Fibroblast of peridontal ligament (primary cell): ENCODE measurements at regions not wholly inside any gene's neighbourhood (a gene's known extent, or its start where the extent isn't known, plus 50 kb on each side); places are given as distances from the start of the nearest gene placed in this dataset.
A peak's percentile ranks its signal among the peaks of the same experiment; 100 is the strongest.
"Not testable (repeated sequence)": the region's sequence is repeated elsewhere in the genome, so short reads cannot be mapped to it uniquely, and the experiment has no call there.

Experiments
- DNase-seq: peaks from one replicate; pipeline ENCODE4 v3.0.0-alpha.2; 2010; ENCODE audit errors: extremely low read depth

GRCh38 chr12:46670636-46671035 is 155.2 kb downstream of the SLC38A4 start:
- DNase-seq: no peak

DNA sequence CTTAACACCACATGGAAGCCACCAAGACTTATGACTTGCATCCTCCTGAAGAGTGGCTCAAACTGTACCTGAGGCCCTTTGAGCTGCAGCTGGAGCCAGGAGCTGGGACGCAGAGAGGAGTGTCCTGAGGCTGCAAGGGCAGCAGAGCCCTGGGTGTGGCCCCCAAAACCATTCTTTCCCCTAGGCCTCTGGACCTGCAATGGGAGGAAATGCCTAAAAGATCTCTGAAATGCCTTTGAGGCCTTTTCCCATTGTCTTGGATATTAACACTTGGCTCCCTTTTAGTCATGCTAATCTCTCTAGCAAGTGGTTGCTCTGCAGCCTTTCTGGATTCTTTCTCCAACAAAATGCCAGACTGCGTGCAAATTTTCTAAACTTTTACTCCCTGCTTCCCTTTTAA is 156.1 kb downstream of the SLC38A4 start:
- DNase-seq: no peak

DNA sequence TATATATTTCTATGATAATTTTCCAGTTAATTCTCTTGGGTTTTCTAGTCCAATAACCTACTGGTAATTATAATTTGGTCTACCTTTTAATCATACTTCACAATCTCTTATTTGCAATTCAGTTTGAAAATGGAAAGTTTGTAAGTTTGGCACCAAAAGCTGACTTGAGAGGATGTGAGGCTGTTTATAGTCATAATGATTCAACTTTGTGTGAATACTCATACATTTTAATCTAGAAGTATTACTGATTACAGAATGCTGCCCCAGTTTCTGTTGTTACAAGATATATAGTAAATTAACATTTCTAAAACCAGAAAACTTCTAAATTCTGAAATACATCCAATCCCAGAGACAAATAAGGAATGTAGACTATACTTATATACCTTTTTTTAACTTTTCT is 158.2 kb downstream of the SLC38A4 start:
- DNase-seq: peak; percentile 26

- peak; percentile 90 for DNase-seq
Measured at GRCh38 chr12:46664761-46665287, 161.0 kb downstream of the SLC38A4 start.

DNA sequence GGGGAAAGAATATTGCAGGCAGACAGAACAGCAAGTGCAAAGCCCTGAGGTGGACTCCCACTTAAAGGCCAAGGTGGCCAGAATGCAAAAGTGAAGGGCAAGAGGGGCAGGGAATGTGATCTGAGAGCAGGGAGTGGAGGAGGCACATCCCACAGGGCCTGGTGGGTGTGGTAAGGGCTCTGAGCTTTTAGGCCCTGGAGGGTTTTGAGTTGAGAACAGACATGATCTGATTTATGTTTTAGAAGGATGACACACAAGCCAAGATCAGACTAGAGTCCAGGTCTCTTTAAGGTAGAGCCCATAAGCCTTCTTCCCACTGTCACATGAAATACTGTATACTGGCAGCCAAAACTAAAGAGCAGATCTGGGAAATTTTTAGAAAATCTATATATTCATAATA is 162.5 kb downstream of the SLC38A4 start:
- DNase-seq: no peak

- peak; percentile 93 for DNase-seq
Measured at GRCh38 chr12:46661110-46661845, 164.5 kb downstream of the SLC38A4 start.

DNA sequence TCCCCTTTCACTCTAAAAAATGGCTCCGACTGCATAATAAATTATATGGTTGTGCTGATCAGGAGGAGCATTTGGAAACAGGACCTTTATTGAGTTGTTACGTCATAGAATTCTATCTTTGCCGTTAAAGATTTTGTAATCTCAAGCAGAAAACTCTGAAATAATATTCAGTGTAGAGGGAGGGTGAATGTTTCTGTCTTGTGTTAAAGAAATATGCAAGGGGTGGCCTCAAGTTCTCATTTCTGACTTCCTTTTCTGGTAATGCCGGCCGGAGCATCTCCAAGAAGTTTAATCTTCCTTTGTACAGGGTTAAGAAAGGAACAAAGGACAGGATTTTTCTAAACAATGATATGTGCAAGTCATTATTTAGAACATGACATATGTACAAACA is 165.1 kb downstream of the SLC38A4 start:
- peak; percentile 75 for DNase-seq

GRCh38 chr12:46660276-46660675 is 165.5 kb downstream of the SLC38A4 start:
- DNase-seq: peak; percentile 62

DNA sequence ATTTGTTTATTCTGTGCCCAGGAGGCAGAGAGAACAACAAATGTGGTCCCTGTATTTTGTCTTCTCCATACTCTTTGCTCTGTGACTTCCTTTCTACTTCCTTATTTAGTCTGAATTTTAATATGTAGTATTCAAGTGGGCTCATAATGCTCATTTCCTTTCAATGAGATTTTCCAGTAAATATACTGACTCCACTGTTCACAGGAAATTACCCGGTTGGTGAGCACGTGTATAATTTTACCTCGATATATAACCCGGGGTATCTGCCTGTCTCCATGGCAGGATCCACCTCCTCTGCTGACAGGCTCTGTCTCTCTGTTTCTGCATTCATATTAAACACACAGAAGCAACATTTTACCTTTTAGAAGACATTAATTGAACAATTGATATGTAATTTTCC is 166.0 kb downstream of the SLC38A4 start:
- peak; percentile 23 for DNase-seq

- DNase-seq: peak; percentile 69
Measured at GRCh38 chr12:46659032-46659650, 166.7 kb downstream of the SLC38A4 start.

DNA sequence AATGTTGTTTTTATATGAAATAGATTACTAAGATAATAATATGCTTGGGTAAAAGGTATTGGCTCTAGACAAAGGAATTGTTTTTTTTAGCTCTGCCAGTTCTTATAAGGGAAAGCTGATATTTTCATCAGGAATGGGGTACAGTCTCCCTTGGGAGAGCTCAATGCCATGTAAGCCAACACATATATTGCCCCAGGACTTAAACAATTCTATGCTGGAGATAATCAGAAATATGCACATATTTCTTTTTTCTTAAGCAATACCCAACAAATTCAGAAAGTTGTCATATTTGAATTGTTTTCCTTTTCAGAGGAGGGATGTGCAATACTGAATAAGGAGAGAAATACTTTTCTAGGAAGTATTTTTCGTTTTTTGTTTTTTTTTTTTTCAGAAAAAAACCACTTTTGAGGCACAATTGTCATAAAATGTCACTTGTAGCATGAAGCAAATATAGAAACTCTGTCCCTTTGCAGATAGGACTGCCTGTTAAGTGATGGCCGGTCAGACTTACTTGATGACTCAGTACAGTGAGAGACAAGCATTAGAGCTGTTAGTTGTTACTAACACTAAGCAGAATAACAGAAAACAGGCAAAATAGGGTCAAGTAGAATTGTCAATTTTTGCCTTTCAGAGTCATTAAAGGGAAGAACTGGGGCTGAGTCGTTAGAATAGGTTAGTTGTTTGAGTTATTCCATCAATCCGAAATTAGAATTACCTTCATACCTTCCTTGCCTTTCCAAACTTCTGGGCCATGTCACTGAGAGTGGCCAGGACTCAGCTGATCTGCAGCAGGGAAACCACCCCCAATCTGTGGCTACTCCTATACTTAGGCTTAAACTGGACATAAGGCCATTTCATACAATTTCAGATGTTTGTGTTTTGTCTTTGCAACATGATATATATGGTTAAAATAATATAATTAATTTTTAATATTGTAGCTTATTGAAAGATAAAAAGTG is 168.1 kb downstream of the SLC38A4 start:
- peak; percentile 47 for DNase-seq

DNA sequence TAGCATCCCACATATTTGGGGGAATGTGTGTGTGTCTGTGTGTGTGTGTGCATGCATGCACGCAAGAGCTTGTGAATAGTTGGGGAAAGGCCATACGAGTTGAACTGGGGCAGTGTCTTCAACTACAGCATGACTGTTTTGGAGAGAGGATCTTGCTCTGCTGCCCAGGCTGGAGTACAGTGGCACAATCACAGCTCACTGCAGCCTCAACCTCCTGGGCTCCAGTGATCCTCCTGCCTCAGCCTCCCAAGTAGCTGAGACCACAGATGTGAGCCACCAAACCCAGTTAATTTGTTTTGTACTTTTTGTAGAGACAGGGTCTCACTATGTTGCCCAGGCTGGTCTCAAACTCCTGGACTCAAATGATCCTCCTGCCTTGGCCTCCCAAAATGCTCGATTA is 169.8 kb downstream of the SLC38A4 start:
- not testable (repeated sequence) for DNase-seq

GRCh38 chr12:46653311-46653710 is 172.5 kb downstream of the SLC38A4 start:
- no peak for DNase-seq

DNA sequence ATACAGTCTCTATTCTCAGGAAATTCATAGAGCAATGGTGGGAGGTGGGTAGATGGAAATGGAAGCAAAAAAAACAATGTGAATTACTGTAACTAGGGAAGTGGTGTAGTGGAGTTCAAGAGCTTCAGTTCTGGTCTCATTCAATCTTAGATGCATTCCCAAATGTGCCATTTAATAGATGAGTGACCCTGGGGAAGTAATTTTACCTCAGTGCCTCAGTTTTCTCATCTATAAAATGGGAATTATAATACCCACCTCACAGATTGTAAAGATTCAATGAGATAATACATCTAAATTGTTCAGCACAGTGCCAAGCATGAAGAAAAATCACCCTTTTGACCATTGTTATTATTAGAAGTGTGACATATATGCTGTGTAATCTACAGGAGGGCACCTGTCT is 173.1 kb downstream of the SLC38A4 start:
- DNase-seq: no peak

- DNase-seq: no peak
Measured at GRCh38 chr12:46650688-46651087, 175.1 kb downstream of the SLC38A4 start.

GRCh38 chr12:46649433-46649832 is 176.4 kb downstream of the SLC38A4 start:
- no peak for DNase-seq

DNA sequence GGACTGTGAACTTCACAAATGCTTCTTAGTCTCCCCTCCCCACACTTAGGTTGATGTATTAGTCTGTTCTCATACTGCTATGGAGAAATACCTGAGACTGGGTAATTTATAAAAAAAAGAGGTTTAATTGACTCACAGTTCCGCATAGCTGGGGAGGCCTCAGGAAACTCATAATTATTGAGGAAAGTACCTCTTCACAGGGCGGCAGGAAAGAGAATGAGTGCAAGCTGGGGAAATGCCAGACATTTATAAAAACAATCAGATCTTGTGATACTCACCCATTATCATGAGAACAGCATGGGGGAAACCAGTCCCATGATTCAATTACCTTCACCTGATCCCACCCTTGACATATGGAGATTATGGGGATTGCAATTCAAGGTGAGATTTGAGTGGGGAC is 178.8 kb downstream of the SLC38A4 start:
- no peak for DNase-seq

- DNase-seq: not testable (repeated sequence)
Measured at GRCh38 chr12:46641649-46642048, 184.1 kb downstream of the SLC38A4 start.

- DNase-seq: no peak
Measured at GRCh38 chr12:46635818-46636217, 190.0 kb downstream of the SLC38A4 start.

- no peak for DNase-seq
Measured at GRCh38 chr12:46629331-46630229, 196.2 kb downstream of the SLC38A4 start.

DNA sequence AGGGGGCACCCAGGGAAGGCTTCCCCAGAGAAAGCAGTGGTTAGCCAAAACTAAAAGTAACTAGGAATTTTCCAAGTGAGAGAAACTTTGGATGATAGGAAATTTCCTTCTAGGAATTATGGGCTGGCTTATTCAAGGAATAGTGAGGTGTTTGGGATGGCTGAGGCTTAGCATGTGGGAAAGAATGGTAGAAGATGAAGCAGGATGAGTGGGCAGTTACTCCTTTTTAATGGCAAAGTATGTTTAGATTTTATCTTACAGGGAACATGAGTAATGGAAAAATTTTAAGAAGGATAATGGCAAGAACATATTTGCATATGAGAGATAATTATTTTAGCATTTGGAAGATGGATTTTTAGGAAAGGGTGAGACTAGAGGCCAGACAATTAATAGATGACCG is 197.6 kb downstream of the SLC38A4 start:
- no peak for DNase-seq
